ENCODE measurements at regions not wholly inside any gene's neighbourhood (a gene's known extent, or its start where the extent isn't known, plus 50 kb on each side); places are given as distances from the start of the nearest gene placed in this dataset.

GRCh38 chr20:7736336-7736735 is 203.9 kb downstream of the HAO1 start:
- ATAC-seq (no peak), FAIRE-seq (no peak), DNase-seq (ENCODE audit: low spot score) (no peak)
- Histone ChIP-seq H4K20me1 (ENCODE audit: insufficient read depth, low read length) (no peaks in the 10 kb centered on the region), H3K27ac (ENCODE audit: extremely low read length, insufficient read depth, low read length) (no peak overlapping the region), H3K36me3 (replicated peaks in 1 of 2; ENCODE audit: control insufficient read depth in 1 of 2, insufficient read depth in 2 of 2, low read length in 2 of 2) (no peaks in the 10 kb centered on the region), H3K4me3 (replicated peaks in 1 of 3; ENCODE audit: insufficient read depth in 1 of 3, low read depth in 2 of 3, low read length in 3 of 3) (no peak overlapping the region), H3K79me2 (ENCODE audit: insufficient read depth, low read length) (no peaks in the 10 kb centered on the region), H3K27me3 (ENCODE audit: control insufficient read depth in 1 of 2, insufficient read depth in 2 of 2, low read length in 2 of 2) (no peaks in the 10 kb centered on the region), H3K9ac (ENCODE audit: insufficient read depth, low read depth, low read length) (no peak overlapping the region), H2AFZ (ENCODE audit: low read length) (no peak overlapping the region), H3K4me1 (ENCODE audit: insufficient read depth, low read length) (no peaks in the 10 kb centered on the region), H3K9me3 (ENCODE audit: low read length) (no peaks in the 10 kb centered on the region), H3K4me2 (ENCODE audit: low read depth, low read length) (no peak overlapping the region)
- intact Hi-C loops (cut with micrococcal nuclease; ENCODE audit: unreplicated experiment) = no loop called here
- no TSS peak for BruUV-seq (replicated peaks)
- ChIA-PET POLR2A (no interaction called here), CTCF (ENCODE audit: low intra/inter-chr PET ratio, low total read pairs) (no interaction called here)
- 3% methylated on average over 1 of the region's 1 CpG for WGBS (ENCODE audit: low lambda C conversion rate)
- TF ChIP-seq MLLT10 (CRISPR knock-in tag; IDR thresholded peaks at IDR 0.05) (no peak), HNRNPH1 (optimal IDR thresholded peaks at IDR 0.05; ENCODE audit: low read depth, low read length) (no peak), ZC3H13 (CRISPR knock-in tag; IDR thresholded peaks at IDR 0.05) (no peak), ZFP82 (CRISPR knock-in tag; IDR thresholded peaks at IDR 0.05; ENCODE audit: borderline replicate concordance) (no peak), ZNF281 (CRISPR knock-in tag; IDR thresholded peaks at IDR 0.05; ENCODE audit: borderline replicate concordance) (no peak), ZNF574 (CRISPR knock-in tag; IDR thresholded peaks at IDR 0.05) (no peak)
- TF ChIP-seq, protein P1, sequence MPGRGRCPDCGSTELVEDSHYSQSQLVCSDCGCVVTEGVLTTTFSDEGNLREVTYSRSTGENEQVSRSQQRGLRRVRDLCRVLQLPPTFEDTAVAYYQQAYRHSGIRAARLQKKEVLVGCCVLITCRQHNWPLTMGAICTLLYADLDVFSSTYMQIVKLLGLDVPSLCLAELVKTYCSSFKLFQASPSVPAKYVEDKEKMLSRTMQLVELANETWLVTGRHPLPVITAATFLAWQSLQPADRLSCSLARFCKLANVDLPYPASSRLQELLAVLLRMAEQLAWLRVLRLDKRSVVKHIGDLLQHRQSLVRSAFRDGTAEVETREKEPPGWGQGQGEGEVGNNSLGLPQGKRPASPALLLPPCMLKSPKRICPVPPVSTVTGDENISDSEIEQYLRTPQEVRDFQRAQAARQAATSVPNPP (CRISPR knock-in tag; IDR thresholded peaks at IDR 0.05) = no peak
- TF ChIP-seq, protein P2, sequence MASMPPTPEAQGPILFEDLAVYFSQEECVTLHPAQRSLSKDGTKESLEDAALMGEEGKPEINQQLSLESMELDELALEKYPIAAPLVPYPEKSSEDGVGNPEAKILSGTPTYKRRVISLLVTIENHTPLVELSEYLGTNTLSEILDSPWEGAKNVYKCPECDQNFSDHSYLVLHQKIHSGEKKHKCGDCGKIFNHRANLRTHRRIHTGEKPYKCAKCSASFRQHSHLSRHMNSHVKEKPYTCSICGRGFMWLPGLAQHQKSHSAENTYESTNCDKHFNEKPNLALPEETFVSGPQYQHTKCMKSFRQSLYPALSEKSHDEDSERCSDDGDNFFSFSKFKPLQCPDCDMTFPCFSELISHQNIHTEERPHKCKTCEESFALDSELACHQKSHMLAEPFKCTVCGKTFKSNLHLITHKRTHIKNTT (CRISPR knock-in tag; IDR thresholded peaks at IDR 0.05) = no peak
- in situ Hi-C loops (cut with HindIII; ENCODE audit: extremely low pct_ligation_motif_present, low pct_unique_long_range_greater_than_20kb) = no loop called here
